Dermis blood vessel endothelial cell (primary cell): ENCODE measurements at regions not wholly inside any gene's neighbourhood (a gene's known extent, or its start where the extent isn't known, plus 50 kb on each side); places are given as distances from the start of the nearest gene placed in this dataset.

Experiments
- DNase-seq: peaks from one replicate; pipeline ENCODE4 v3.0.0; 2010

- peak; percentile 9 for DNase-seq
Measured at GRCh38 chr15:47551079-47551478, 166.2 kb upstream of the SEMA6D start.

GRCh38 chr15:47551546-47551945 is 165.8 kb upstream of the SEMA6D start:
- no peak for DNase-seq

- no peak for DNase-seq
Measured at GRCh38 chr15:47552978-47553608, 164.2 kb upstream of the SEMA6D start.

- no peak for DNase-seq
Measured at GRCh38 chr15:47553947-47554346, 163.4 kb upstream of the SEMA6D start.

DNA sequence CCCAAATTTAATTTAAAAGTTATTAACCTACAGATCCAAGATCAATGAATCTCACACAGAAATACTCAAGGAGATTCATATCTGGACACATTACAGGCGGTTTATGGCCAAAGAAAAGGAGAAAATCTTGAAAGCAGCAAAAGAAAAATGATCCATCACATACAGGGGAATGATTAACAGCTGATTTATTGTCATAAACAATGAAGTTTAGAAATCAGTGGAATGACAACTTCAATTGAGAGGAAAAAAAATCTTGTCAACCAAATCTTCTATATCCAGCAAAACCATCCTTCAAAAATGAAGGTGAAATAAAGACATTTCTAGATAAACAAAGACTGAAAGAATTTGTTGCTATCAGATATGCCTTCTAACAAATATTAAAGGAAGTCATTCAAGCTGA is 156.2 kb upstream of the SEMA6D start:
- DNase-seq = no peak

GRCh38 chr15:47565949-47566348 is 151.4 kb upstream of the SEMA6D start:
- no peak for DNase-seq

DNA sequence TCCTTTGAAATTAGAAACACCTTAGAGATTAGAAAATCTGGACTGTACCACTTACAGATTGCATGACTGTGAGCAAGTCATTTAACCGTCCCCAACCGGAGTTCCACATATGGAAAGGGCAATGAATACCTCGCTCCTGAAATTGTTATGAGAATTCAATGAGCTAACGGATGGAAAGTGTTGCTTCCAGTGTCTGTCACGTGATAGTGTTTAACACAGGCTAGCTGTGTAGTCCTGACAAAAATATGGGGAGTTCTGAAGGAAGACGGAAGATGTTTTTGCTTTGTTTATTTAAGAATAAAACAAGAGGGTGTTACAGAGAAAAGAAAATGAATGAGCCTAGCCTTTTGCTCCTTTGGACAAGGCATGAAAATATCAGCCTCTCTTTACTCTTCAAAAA is 150.7 kb upstream of the SEMA6D start:
- no peak for DNase-seq

- no peak for DNase-seq
Measured at GRCh38 chr15:47568030-47568429, 149.3 kb upstream of the SEMA6D start.

GRCh38 chr15:47570044-47570443 is 147.3 kb upstream of the SEMA6D start:
- DNase-seq = no peak

- DNase-seq = no peak
Measured at GRCh38 chr15:47570451-47570850, 146.9 kb upstream of the SEMA6D start.

DNA sequence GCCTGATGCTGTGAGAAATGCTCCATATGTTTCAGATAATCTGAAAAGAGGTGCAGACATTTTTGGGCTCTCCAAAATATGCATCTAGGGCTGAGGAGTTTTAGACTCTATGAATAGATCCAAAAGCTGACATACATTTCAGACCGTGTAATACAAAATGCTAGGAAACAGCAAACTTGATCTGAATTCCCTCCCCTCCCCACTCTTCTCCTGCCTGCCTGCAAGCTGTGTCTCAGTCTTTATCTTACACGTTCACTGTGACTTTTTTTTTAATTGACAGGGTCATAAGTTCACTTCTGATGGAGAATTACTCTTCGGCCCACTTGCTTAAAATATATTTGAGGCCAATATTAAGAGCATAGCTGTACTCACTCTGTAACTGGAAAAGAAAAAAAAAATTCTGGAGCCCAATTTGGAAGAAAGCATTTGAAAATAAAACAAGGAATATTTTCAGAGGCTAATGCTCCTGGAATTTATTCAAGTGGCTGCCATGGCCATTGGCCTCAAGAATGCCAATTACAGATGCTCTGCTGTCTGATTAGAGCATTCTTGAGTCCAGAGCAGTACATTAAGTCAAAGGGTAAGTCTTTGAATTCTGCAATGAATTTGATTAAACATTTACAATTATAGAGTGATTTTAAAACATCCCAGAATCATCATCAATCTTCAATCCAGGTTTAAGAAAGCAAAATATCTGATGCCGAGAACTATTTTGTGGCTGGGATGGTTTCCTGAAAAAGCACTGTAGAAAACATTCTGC is 146.2 kb upstream of the SEMA6D start:
- DNase-seq = no peak

DNA sequence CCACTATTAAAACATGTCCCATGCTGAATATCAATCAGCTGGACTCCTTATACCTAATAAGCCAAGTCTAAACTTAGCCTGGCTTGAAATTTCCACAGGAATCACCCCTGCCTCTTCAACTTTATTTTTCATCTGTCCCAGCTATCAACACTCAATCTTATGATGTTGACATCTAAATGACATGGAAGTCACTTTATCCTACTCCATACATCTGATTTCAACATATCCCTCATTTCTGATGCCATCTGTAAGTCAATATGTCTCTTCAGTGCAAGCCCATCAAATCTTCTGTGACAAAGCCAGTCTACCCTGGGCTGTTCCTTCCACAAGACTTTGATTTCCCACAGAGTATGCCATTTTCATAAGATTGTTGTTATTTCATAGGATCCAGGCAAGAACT is 143.6 kb upstream of the SEMA6D start:
- no peak for DNase-seq

- no peak for DNase-seq
Measured at GRCh38 chr15:47577000-47577399, 140.3 kb upstream of the SEMA6D start.

- no peak for DNase-seq
Measured at GRCh38 chr15:47577461-47577860, 139.8 kb upstream of the SEMA6D start.

- DNase-seq = no peak
Measured at GRCh38 chr15:47582233-47582632, 135.1 kb upstream of the SEMA6D start.

DNA sequence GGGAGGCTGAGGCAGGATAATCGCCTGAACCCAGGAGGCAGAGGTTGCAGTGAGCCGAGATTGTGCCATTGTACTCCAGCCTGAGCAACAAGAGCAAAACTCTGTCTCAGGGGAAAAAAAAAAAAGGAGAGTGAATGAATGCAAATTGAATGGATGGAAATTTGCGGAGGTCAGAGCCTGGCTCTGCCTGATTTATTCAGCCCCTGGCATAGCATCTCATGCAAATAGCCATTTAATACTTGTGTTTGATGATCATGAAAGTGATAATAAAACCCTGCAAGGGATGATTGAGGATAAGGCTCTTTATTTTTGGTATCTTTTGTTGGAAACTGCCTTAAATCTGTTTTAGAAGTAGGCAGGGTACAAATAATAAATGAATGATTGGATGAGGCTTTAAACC is 133.0 kb upstream of the SEMA6D start:
- DNase-seq = no peak

- no peak for DNase-seq
Measured at GRCh38 chr15:47586653-47587224, 130.6 kb upstream of the SEMA6D start.

DNA sequence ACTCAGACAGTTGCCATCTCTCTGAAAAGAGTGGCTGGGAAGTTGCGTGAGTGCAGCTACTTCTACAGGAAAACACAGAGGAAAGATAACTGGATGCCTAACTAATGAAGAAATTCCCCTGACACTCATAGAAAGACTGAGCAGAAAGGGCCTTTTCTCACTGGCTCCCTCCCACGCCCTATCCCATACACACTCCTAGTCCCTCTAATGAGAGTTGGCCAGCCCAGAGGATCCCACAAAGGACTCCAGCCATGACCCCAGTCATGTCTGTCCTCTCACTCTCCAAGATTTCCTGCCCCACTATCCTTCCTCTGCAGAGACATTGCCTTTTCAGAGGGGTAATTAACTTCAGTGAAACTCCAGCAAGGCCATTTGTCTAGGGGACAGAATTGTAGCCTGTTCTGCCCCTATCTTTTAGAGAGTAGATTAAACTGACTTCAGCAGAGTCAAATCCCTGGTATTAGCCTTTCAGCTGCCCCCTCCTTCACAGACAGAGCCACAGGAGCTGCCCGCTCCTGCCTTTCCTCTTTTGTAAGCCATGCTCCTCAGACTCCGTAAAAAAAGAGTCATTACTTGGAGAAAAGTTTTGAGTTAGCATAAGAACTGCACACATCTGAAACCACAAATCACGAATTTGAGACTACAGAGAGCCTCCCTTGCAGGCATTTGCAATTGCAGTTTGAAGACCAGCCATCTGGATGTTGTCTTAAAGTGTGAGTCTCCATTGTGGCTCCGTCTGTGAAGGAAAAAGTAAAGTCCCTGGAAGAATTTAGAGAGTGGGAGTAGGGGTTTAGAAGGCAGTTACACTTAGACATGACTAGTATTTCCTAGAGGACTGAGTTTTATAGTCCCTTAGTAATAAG is 129.1 kb upstream of the SEMA6D start:
- DNase-seq = no peak

- no peak for DNase-seq
Measured at GRCh38 chr15:47588958-47589357, 128.3 kb upstream of the SEMA6D start.

- no peak for DNase-seq
Measured at GRCh38 chr15:47598996-47599395, 118.3 kb upstream of the SEMA6D start.

DNA sequence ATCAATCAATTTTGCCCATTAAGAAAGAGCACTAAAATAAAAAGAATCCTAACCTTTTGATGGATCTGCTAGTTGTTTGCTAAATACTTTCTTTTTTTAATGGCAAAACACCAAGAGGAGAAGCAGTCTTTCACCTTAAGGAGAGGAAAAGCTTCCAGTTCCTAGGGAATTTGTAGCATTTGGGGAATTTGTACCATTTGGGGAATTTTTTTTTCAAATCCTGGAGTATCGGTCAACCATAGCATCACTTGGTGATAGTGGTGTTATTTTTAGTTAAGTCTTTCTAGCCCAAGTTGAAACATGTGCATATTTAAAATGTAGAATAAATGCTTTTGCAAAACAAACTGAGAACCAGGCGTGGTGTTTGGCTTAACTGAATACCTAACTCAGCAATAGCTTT is 117.5 kb upstream of the SEMA6D start:
- DNase-seq = no peak

- no peak for DNase-seq
Measured at GRCh38 chr15:47602121-47602520, 115.2 kb upstream of the SEMA6D start.

- DNase-seq = no peak
Measured at GRCh38 chr15:47603026-47603425, 114.3 kb upstream of the SEMA6D start.
